GM13976 (cell line): ENCODE measurements at regions not wholly inside any gene's neighbourhood (a gene's known extent, or its start where the extent isn't known, plus 50 kb on each side); places are given as distances from the start of the nearest gene placed in this dataset.

Source experiments
- DNase-seq: peaks from one replicate; pipeline ENCODE4 v3.0.0; 2012; ENCODE audit warnings: low spot score
- CTCF ChIP-seq: IDR thresholded peaks from 2 replicates; pipeline ENCODE4 v1.5.1; 2012; ENCODE audit warnings: borderline replicate concordance, mild to moderate bottlenecking; ENCODE audit not compliant: insufficient read depth; ENCODE audit errors: extremely low read depth, missing control alignments, control extremely low read depth
- in situ Hi-C: fragments of 300-500 bp; cut with MboI; formaldehyde crosslinking; loops from one replicate; pipeline ENCODE4 v1.12.0; 2022; ENCODE audit warnings: low sequenced_read_pairs, mixed read lengths, inconsistent platforms; ENCODE audit not compliant: unreplicated experiment

DNA sequence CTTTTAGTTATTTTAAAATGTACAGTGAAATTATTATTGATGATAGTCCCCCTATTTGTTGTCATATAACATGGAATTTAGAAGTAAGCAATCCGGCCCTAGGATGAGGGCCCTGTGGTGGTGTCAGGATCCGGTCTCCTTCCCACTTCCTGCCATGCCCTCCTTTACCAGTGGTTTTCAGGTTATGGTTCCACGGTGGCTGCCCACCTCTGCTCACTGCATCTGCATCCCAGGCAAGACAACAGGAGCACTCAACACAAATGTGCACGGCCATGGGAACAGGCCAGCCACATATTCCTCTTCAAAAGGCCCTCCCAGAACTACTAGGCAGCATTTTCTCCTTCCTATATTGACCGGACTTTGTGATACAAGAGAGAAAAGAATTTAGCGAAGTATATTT is 1007.2 kb downstream of the TBC1D22A start:
- TF ChIP-seq CTCF: no peak
- no peak for DNase-seq
- in situ Hi-C loops: no loop called here

DNA sequence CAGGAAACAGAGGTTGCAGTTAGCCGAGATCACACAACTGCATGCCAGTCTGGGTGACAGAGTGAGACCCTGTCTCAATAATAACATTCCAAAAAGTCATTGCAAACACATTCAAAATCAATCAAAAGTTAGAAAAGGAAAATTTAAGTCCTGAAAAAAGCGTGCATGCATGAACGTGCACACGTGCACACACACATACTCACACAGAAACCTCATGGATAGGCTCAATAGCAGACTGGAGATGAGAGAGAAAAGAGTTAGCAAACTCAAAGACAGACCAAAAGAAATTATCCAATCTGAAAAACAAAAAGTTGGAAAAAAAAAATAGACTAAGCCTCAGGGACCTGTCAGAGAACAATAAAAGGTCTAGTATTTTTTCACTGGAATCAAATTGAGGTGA is 1005.6 kb downstream of the TBC1D22A start:
- no peak for TF ChIP-seq CTCF
- in situ Hi-C loops: no loop called here
- DNase-seq: no peak

DNA sequence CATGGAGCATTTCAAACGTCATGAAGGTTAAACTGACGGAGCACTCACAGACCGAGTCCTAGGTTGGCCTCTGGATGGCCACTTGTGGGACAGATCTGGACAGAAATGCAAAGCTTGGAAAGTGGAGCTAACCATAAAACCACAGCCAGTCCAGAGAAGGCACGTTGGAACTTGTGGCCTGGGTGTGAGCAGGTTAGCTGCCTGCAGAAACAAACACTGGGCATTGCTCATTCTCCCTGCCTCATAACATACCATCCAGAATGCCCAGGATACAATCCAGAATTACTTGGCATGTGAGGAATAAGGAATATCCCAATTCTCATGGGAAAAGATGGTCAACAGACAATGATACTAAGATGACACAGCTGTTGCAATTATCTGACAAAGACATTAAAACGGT is 1005.0 kb downstream of the TBC1D22A start:
- TF ChIP-seq CTCF: no peak
- in situ Hi-C loops: no loop called here
- DNase-seq: no peak

GRCh38 chr22:47765757-47766156 is 1003.3 kb downstream of the TBC1D22A start:
- no peak for TF ChIP-seq CTCF
- in situ Hi-C loops: no loop called here
- DNase-seq: no peak

- in situ Hi-C loops: no loop called here
- TF ChIP-seq CTCF: no peak
Measured at GRCh38 chr22:47762141-47762540, 999.7 kb downstream of the TBC1D22A start.

DNA sequence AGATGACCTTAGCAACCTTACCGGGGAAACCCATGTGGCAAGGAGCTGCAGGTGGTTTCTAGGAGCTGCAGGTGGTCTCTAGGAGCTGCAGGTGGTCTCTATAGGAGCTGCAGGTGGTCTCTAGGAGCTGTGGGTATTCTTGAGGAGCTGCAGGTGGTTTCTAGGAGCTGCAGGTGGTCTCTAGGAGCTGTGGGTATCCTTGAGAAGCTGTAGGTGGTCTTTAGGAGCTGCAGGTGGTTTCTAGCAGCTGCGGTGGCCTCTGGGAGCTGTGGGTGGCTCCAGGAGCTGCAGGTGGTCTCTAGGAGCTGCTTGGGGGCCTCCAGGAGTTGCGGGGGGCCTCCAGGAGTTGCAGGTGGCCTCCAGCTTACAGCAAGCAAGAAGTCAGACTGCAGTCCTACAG is 997.5 kb downstream of the TBC1D22A start:
- no peak for TF ChIP-seq CTCF
- no peak for DNase-seq
- in situ Hi-C loops: no loop called here

More at GRCh38 chr22:47762141-47762540, 999.7 kb downstream of the TBC1D22A start:
- no peak for DNase-seq

- no peak for TF ChIP-seq CTCF
- in situ Hi-C loops: no loop called here
- DNase-seq: no peak
Measured at GRCh38 chr22:47757741-47758140, 995.3 kb downstream of the TBC1D22A start.
